ENCODE measurements at regions not wholly inside any gene's neighbourhood (a gene's known extent, or its start where the extent isn't known, plus 50 kb on each side); places are given as distances from the start of the nearest gene placed in this dataset.

DNA sequence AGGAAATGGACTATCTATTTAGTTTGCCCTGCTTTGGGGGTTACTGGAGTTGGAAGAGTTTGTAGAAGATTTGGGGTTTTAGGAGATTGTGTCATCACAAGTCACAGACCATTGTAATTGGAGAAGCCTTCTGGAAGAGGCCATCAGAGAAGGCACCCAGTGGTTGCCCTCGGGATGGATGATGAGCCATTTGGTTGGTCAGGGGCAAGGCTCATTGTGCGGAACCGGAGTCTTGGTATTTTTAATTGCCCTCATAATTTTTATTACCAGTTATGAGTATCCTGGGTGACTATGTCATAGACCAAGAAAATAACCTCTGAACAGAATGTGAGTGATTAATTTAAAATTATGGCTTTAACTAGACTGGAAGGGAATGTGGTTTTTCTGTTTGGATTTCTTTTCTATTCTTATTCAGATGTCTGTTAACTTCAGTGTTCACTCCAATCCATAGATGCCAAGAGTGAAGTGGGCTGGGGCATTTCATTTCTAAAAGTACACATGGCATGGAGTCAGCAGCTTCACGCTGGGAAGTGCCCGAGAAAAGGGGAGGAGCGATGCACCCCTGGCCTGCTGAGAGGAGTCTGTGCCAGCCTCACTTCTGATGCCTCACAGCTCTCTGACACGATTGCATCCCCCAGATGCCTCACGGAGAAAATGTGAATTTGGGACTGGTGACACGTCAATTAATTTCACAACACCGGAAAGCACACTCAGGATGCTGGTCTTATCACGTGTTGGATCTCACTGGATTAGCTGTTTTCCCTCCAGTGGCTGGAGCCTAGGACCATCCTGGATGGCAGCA is 225.6 kb upstream of the IGFBP3 start:
- no peak for DNase-seq

DNA sequence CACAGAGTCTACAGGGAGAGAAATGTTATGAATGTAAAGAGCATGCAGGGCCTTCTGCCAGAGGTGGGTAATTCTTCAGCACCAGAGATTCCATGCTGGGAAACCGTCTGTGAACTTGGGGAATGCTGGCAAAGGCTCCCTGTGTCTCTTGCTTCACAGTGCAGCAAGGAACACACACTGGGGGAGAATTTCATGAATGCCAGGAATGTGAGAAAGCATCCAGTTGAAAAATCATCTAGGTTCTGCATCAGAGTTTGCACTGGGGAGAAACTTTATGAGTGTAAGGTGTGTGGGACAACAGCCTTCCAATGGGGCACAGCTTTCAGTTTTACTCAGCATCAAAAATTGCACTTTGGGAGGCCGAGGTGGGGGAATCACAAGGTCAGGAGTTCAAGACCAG is 224.3 kb upstream of the IGFBP3 start:
- no peak for DNase-seq

DNA sequence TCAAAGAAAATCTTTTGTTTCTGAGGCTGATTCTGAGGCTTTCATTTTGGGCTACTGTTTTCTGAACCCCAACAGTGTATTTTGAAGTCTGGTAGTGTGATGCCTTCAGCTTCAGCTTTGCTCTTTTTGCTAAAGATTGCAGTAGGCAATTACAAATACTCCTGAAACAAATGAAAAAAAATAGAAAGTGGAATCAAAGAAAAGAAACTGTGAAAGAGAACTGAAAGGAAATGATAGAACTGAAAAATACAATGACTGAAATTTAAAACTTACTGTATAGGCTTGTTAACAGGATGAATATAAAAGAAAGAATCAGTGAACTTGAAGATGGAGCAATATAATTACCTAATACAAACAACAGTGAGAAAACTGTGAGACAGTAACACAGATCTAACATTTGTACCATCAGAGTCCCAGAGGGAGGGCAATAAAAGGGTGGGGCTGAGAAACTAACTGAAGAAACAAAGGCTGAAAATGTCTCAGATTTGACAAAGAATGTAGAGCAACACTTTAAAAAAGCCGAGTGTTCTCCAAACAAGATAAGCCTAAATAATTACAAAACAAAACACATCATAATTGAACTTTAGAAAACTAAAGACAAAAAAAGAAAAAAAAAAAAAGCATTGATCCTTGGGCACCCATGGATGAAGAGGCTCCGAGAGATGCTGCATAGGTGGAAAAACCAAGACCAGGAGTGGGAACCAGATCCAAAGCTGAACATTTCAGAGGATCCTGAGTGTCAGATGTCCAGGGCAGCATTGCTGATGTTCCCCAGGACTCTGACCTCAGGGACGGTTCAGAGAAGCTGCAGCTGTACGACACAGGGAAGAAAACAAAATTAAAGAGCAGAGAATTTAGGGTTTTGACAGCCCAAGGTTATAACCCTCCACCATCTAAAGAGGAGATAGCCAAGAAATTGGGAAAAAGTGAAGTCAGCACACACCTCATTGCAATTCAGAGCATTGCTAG is 223.2 kb upstream of the IGFBP3 start:
- DNase-seq, result no peak

DNA sequence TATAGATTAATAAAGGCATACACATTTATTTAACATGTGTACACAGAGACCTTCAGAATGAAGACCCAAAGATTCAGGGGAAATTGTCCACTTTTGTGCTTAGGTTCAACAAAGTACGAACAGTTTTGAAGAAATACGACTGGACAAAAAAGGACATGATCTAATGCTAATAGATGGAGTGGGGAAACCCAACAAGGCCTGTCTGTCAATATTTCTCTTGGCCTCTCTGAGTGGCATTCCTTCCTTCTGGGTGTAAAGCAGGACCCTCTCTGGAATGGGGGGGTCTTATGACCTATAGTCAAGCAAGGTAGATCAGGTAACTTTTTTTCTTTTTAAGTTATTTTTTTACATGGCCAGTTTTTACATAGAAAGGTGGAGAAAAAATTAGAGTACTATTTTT is 222.3 kb upstream of the IGFBP3 start:
- DNase-seq, result no peak

DNA sequence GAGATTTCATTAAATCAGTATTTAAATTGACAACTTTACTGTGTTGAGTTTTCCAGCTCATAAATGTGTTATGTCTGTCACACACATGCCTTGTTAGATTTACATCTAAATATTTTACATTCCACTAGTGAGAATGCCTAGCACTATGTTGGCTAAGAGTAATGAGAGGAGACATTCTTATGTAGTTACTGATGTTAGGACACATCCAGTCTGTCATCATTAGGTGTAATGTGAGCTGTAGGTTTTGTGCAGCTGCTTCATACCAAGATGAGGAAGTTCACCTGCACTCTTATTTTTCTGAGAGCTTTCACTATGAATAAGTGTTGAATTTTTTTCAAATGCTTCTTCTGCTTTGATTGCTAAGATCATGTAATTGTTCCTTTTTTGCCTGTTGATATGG is 218.0 kb upstream of the IGFBP3 start:
- no peak for DNase-seq

DNA sequence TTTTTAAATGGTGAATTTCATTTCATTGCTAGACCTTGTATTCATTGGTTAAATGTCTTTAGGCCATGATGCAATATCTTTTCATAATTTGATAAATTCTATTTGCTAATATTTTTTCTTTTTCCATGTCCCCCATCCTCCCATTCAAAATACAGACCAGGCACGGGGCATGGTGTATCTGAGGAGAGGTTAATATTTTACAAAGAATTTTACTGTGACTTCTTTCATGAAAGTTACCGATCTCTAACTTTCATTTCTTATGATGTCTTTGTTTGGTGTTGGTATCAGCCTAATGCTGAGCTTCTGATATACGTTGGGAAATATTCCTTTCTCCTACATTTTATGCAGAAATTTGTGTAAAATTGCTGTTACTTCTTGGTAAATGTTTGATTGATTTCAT is 216.7 kb upstream of the IGFBP3 start:
- no peak for DNase-seq

DNA sequence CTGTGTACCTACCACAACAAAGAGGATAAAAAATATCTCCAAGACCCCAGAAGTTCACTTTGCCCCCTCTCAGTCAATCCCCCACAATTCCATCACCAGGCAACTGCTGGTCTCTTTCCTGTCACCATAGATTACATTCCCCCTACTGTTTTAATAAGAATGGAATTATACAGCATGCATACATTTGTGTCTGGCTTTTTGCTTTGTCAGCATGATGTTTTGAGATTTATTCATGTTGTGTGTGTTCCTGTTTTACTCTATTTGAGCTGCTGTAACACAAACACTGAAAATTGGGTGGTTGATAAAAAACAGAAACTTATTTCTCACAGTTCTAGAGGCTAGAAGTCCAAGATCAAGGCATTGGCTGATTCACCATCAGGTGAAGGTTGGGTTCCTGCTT is 214.5 kb upstream of the IGFBP3 start:
- DNase-seq, result no peak

DNA sequence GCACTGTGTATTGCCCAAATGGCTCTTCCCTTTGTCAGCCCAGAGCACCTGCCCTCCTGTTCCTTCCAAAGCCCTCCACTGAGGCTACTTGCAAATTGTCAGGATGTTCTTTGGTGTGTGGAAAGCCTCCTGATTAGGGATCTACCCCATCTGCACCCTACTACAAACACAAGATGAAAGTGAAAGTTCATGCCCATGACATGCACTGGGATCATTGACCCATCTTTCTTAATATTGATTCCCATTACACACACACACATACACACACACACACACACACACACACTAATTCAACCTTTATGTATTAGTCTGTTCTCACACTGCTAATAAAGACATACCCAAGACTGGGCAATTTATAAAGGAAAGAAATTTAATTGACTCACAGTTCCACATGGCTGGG is 213.7 kb upstream of the IGFBP3 start:
- no peak for DNase-seq

DNA sequence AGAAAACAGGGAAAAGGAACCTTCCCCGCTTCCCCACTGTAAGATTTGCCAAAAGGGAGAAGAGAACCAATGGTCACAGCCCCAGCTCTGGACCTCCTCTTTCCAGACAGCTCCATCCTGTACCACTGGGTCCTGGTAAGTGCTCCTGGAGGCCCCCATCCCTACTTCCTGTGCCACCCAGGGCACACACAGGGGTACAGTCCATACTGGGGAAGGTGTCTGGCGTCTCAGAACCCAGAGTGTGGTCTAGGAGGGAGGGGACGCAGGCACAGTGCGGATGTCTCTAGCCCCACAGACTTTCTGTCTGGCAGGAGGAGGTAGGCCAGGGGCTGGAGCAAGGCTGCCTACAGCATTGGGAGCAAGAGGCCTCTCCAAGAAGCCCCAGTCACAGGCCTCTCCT is 213.3 kb upstream of the IGFBP3 start:
- no peak for DNase-seq

DNA sequence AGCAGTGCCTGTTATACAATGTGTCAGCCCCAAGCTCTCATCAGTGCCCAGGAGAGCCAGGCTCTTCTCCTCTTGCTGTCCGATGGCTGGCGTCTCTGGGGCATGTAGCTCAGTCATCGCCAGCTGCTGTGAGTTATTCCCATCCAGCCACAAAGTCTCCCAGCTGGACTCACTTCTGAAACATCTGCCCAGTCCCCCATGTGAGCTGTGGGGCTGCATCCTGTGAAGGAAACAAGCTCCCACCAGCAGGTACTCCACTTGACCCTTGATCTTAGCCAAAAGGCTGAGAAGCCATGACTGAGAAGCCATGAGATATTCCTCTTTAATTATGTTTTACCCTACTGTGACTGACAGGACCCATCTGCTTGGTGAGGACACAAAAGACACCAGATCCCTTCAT is 212.7 kb upstream of the IGFBP3 start:
- DNase-seq, result no peak

DNA sequence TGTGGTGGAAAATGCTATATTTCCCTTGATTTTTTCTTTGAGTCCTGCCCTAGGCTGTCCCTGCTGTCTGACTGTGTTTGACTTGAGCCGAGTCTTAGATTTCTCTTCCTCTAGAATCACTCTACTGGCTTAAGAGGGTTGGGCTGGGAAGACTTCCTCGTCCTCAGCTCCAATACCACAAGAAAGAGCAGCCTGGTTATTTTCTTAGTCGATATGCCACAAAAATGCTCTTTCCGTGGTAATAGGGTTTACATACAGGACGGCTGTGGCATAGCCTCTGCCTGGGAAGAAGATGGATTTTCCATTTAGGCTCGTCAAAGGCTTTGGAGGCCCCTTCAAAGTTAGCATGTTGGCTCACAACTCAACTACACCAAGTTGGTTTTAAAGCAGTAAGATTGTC is 212.0 kb upstream of the IGFBP3 start:
- DNase-seq, result no peak

DNA sequence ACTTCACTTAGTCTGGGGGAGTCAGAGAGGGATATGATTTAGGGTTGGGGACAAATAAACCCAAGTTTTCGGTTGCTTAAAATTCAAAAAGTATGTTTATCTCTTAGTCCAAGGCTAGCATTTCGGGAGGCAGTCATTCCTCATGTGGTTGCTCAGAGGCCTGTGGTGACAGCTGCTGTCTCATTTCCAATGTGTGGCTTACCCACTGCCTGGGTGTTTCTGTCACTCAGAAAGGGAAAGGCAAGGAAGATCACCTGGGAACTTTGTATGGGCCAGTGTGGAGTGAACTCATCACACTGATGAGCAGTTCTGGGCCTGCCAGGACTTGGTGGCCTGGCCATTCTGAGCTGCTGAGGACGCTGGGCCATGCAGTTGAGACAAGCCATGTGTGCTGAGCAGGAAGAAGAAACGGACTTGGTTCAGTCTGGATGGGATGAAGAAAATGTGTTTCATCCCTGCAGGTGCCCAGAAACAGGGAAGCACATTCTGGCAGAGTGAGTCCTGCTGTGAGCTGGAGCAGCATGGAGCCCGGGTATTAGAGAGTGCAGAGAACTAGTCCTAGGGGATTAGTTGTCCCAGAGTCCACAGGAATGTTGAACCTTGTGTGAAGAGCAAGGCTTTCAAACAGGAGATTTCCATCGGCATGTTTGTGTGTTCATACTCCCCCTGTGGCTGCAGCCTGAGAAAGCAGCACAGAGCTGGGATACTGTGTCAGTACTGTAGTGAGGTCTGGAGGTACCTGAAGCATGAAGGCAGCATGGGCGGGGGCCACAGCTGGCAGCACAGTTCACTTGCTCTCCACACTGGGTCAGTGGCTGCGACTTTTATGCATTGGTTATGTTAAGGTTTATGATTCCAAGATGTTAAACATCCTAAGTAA is 211.1 kb upstream of the IGFBP3 start:
- no peak for DNase-seq

DNA sequence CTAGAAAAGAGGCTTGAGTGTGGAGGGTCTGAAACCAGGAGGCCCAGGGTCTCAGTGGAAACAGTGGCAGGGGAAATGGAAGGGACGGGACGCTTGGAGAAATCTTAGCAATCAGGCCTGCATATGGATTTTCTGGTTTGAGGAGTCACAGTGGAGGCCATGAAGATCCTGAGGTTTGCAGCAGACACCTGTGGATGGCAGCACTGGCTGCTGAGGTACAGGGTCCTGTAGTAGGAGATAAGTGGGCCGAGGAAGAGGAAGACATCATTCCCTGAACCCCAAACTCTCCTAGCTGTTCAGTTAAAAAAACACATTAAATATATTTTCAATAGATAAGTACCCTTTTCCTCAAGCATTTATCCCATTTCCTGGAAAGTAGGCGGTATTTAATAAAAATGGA is 208.8 kb upstream of the IGFBP3 start:
- DNase-seq, result no peak

DNA sequence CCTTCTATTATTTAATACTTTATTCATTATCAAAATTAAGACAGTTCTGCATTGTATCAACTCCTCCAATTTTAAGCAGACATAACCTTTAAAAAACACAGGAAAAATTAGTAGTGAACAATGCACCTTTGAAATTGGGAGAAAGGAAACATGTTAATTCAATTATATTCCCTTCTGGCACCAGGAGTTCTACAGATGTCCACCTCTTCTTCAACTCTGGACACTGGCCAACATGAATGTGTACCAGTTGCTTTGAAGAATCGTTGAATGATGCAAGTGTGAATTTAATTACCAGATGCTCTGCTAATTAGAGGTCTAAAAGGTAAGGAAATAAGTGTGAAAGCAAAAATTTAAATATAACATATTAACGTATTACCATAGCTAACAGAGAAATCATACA is 206.7 kb upstream of the IGFBP3 start:
- DNase-seq, result no peak

DNA sequence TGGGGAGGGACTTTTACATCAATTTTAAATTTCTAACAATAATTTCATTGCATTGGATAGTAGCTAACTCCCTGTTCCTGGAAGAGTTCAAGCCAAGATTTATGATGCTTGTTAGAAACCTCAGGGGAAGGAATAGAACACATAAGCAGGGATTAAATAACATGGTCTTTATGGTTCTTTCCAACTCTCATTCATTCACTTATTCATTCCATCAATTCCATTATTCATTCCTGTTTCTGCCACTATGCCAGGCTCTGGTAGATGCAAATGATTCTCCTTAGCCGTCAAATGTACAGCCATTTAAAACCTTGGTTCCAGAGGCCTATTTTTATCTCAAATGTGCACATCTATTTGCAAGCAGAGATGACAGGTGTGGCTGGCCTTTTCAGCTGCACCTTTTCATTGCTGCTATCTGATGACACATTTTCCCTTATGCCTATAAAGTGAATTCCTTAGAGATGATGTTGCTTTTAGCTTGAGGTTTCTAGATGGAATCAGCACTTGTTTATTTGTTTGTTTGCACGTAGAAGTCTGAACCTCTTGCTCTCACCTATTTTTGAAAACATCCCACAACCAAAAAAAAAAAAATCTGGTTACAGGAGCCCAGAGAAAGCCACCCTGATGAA is 205.7 kb upstream of the IGFBP3 start:
- DNase-seq, result no peak

DNA sequence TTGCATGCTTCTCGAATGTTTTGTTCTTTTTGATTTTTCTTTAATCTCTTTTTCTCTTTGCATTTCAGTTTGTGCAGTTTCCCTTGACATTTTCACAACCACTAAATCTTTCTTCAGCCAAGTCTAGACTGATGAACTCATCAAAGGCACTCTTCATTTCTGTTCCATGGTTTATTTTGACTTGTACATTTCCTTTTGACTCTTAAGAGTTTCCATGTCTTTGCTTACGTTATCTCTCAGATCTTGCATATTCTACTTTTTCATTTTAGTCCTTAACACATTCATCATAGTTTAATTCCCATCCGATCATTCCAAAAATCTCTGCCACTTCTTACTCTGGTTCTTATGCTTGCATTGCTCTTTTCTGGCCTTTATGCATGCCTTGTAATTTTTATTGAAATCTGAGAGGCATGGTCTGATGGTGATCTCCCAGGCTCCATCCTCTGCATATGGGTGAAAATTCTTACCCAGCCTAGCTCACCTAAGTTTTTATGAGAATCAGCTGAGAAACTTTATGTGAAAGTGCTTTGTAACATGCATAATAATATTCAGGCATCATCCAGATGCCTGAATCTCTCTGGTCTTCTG is 202.8 kb upstream of the IGFBP3 start:
- DNase-seq, result no peak

DNA sequence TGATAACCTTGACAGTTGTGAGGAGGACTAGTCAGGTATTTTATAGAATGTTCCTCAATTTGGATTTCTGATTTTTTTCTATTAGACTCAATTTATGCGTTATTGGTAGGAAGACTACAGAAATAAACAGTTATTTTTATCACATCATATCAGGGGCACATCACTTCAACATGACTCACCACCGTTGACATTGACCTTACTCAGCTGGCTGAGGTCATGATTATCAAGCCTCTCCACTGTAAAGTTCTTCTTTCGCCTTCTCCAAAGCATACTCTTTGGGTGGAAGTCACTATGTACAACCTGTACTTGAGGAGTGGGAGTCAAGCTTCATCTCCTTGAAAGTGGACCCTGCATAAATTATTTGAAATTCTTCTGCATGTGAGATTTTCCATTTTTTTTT is 194.3 kb upstream of the IGFBP3 start:
- no peak for DNase-seq

DNA sequence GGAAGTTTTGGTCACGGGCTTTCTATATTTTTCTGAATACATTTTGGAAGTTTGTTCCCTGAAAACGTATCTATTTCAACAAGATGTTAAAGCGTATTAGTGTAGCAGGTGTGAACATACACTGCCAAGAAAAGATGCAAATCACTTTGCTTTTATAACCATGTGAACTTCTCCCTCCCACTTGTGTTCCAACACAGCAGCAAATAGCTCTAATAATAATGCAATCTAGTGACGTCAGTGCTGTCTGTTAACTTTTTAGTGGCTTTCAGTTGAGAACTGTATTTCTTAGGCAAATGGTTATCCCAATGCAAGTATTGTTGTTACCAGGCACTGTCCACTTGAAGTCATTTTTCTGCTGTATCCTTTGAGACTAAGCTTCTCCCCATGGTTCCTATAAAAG is 188.4 kb upstream of the IGFBP3 start:
- DNase-seq, result no peak

DNA sequence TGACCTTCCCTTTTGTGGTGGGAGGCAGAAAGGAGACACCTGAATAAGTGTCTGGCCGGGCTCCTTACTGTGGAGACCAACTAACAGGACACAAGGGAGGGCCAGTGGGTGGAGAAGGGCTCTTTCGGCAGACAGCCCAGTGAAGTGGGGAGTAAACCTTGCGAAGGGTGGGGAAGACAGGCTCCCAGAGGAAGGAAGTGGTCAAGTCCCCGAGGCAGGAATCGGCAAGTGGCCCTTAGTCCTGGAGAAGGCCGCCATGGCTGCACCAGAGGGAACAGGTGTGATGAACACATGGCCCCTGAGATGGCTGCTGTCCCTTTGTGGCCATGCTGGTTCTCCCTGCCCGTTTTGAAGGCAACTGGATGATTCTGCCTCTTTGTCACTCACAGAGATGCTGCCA is 187.2 kb upstream of the IGFBP3 start:
- DNase-seq, result no peak

DNA sequence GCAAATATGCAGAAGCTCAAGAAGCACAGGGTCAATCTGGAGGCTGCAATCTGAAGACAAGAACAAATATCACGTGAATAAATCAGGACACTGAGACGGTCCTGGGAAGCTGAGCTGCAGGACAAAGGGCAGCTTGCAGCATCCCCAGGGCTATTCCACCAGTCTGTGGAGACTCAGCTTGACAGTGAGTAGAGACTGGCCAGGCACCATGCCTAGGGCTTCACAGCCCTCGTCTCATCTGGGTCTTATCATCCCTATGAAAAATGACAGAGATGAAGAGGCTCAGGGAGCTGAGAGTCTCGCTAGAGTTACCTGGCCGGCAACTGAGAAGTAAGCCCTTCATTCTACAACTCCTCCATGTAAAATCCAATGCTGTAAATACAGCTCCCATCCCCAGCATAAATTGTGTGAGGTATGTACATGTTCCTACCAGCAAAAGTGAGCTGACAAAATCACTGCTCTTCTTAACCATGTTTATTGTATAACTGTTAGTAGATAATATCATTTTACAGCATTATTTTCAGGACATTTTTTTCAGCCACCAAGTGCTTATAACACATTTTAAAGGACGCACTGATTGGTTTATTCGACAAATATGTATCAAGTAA is 186.6 kb upstream of the IGFBP3 start:
- no peak for DNase-seq

DNA sequence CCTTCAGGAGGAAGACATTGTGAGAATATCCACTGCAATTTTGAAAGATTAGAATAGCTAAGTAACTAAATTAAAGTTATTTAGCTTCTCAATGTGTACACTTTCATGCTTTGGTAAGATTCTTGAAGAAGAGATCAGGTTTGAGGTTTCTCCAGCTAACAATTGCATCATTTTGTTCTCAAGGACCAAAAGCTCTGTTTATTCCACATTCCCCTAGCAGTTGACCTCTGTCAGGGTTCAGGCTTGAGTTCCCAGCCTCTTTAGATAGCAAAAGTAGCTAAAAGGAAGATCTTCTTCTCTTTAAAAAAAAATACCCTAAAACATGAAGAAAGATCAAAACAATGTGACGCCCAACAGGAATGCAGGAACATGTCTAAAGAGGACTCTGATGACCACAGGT is 179.4 kb upstream of the IGFBP3 start:
- DNase-seq, result no peak

DNA sequence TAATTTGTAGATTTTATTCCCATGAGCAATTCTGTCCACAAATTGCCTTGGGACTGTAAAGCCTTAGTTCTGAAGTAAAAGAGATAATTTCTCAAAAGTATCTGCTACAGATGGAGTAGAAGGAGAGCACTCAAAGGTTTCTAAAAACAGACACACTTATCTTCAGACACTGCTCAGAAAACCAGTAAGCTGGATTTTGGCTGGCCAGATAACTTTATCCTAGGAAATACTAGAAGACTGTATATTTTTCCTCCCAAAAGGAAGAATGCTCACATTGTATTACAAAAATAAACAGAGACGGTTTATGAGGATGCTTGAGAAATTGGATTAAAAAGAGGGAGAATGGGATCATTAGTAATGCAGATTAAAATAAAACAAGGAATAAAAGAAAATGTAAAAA is 178.0 kb upstream of the IGFBP3 start:
- no peak for DNase-seq

Measured in CD4-positive, alpha-beta T cell treated with Interleukin-1 beta for 1 hour (primary cell).